ENCODE measurements at regions not wholly inside any gene's neighbourhood (a gene's known extent, or its start where the extent isn't known, plus 50 kb on each side); places are given as distances from the start of the nearest gene placed in this dataset.

DNA sequence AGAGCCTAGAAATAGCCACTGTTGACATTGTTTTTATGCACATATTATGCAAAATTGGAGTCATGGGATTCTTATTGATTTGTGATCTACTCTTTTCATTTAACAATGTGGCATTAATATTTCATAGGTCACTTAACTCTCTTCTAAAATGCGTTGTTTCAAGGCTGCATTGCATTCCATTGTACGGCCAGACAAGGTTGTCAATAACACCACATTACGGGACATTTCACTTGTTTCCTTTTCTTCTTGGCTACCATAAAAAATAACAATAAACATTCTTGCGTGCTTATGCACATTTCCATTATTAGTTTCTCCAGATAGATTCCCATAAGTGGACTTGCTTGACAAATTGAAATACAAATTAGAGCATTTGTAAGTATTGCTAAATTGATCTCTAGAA is 120.8 kb upstream of the TMCC3 start:
- H3F3A ChIP-seq (ENCODE audit: low read depth): no peaks in the 10 kb centered on the region
- H3K4me3 ChIP-seq: no peak overlapping the region
- H3K4me1 ChIP-seq: no peaks in the 10 kb centered on the region
- Mint-ChIP-seq H3K27ac (no peak overlapping the region), H3K4me3 (no peak overlapping the region), H3K36me3 (no peaks in the 10 kb centered on the region), H3K4me1 (peaks cover 20% of the 10 kb centered on the region), H3K27me3 (ENCODE audit: insufficient read depth, low read depth) (peaks cover 4% of the 10 kb centered on the region), H3K9me3 (no peaks in the 10 kb centered on the region)
- TF ChIP-seq EZH2phosphoT487 (IDR thresholded peaks at IDR 0.05): no peak
- TF ChIP-seq CTCF (IDR thresholded peaks at IDR 0.05): no peak
- TF ChIP-seq EZH2 (IDR thresholded peaks at IDR 0.05): no peak
- H2AFZ ChIP-seq (replicated peaks): no peak overlapping the region
- H3K36me3 ChIP-seq: no peaks in the 10 kb centered on the region
- no peaks in the 10 kb centered on the region for H4K20me1 ChIP-seq (ENCODE audit: low read depth)
- DNase-seq (ENCODE audit: low spot score): no peak
- no peaks in the 10 kb centered on the region for H3K9me3 ChIP-seq (ENCODE audit: low read depth)
- H3K4me2 ChIP-seq: no peak overlapping the region
- no peaks in the 10 kb centered on the region for H3K79me2 ChIP-seq (ENCODE audit: low read depth)
- H3K27ac ChIP-seq: no peak overlapping the region
- H3K9ac ChIP-seq: no peak overlapping the region
- H3K27me3 ChIP-seq: no peaks in the 10 kb centered on the region

- Mint-ChIP-seq H3K4me1 (peaks cover 20% of the 10 kb centered on the region), H3K27ac (no peak overlapping the region), H3K27me3 (ENCODE audit: insufficient read depth, low read depth) (peaks cover 4% of the 10 kb centered on the region), H3K9me3 (no peaks in the 10 kb centered on the region), H3K4me3 (no peak overlapping the region), H3K36me3 (no peaks in the 10 kb centered on the region)
- Histone ChIP-seq H3F3A (ENCODE audit: low read depth) (no peaks in the 10 kb centered on the region), H3K27ac (no peak overlapping the region), H3K9ac (no peak overlapping the region), H2AFZ (replicated peaks) (no peak overlapping the region), H3K27me3 (no peaks in the 10 kb centered on the region), H3K36me3 (no peaks in the 10 kb centered on the region), H3K4me2 (no peak overlapping the region), H3K9me3 (ENCODE audit: low read depth) (no peaks in the 10 kb centered on the region), H3K4me3 (no peak overlapping the region), H3K4me1 (no peaks in the 10 kb centered on the region), H3K79me2 (ENCODE audit: low read depth) (no peaks in the 10 kb centered on the region), H4K20me1 (ENCODE audit: low read depth) (no peaks in the 10 kb centered on the region)
- no peak for DNase-seq (ENCODE audit: low spot score)
- TF ChIP-seq EZH2phosphoT487 (IDR thresholded peaks at IDR 0.05) (no peak), EZH2 (IDR thresholded peaks at IDR 0.05) (no peak), CTCF (IDR thresholded peaks at IDR 0.05) (no peak)
Measured at GRCh38 chr12:94770791-94771190, 120.4 kb upstream of the TMCC3 start.

GRCh38 chr12:94769776-94770759 is 119.7 kb upstream of the TMCC3 start:
- H3K36me3 Mint-ChIP-seq: no peaks in the 10 kb centered on the region
- H3K27ac ChIP-seq: no peak overlapping the region
- H3K27ac Mint-ChIP-seq: no peak overlapping the region
- H3K27me3 ChIP-seq: no peaks in the 10 kb centered on the region
- no peak overlapping the region for H3K4me3 Mint-ChIP-seq
- H3K9ac ChIP-seq: no peak overlapping the region
- H3K79me2 ChIP-seq (ENCODE audit: low read depth): no peaks in the 10 kb centered on the region
- no peaks in the 10 kb centered on the region for H3K9me3 ChIP-seq (ENCODE audit: low read depth)
- no peak overlapping the region for H3K4me3 ChIP-seq
- peaks cover 4% of the 10 kb centered on the region for H3K27me3 Mint-ChIP-seq (ENCODE audit: insufficient read depth, low read depth)
- no peaks in the 10 kb centered on the region for H3F3A ChIP-seq (ENCODE audit: low read depth)
- H3K4me1 ChIP-seq: no peaks in the 10 kb centered on the region
- no peak overlapping the region for H3K4me2 ChIP-seq
- TF ChIP-seq EZH2phosphoT487 (IDR thresholded peaks at IDR 0.05): no peak
- no peak for TF ChIP-seq CTCF (IDR thresholded peaks at IDR 0.05)
- no peak for TF ChIP-seq EZH2 (IDR thresholded peaks at IDR 0.05)
- H3K9me3 Mint-ChIP-seq: no peaks in the 10 kb centered on the region
- H3K4me1 Mint-ChIP-seq: peaks cover 20% of the 10 kb centered on the region
- H3K36me3 ChIP-seq: no peaks in the 10 kb centered on the region
- no peaks in the 10 kb centered on the region for H4K20me1 ChIP-seq (ENCODE audit: low read depth)
- H2AFZ ChIP-seq (replicated peaks): no peak overlapping the region
- no peak for DNase-seq (ENCODE audit: low spot score)
